B cell (primary cell): ENCODE measurements at regions not wholly inside any gene's neighbourhood (a gene's known extent, or its start where the extent isn't known, plus 50 kb on each side); places are given as distances from the start of the nearest gene placed in this dataset.

Experiments
- ATAC-seq: fragments of 200-7000 bp; cut with Tn5 transposase; one replicate; pipeline ENCODE4 v1.10.0; 2021; ENCODE audit warnings: low read depth, mild to moderate bottlenecking, moderate number of reproducible peaks, moderate library complexity
- CTCF ChIA-PET: fragments of 350-600 bp; sonication (Branson Sonifier 250); formaldehyde crosslinking; loops from one replicate; lab custom pipeline; 2021; ENCODE audit warnings: antibody characterized with exemption, inconsistent platforms; lab: Charles Lee
- POLR2A ChIA-PET: fragments of 350-600 bp; sonication (Branson Sonifier 250); formaldehyde crosslinking; loops from one replicate; lab custom pipeline; 2021; ENCODE audit warnings: antibody characterized with exemption; lab: Charles Lee
- DNase-seq: peaks from one replicate; pipeline ENCODE4 v3.0.0; 2013
- H2AFZ ChIP-seq: 2 replicates; pipeline ENCODE4 v1.6.1; 2012; ENCODE audit warnings: mild to moderate bottlenecking, low read depth, low read length; ENCODE audit not compliant: insufficient read depth, poor library complexity, severe bottlenecking
- H3K27ac ChIP-seq, 2 donors: 1 replicate in 1 of 2; 2 replicates in 1 of 2; pipeline ENCODE4 v1.5.1; 2012 to 2013; ENCODE audit warnings: low read length in 2 of 2, mild to moderate bottlenecking in 2 of 2, moderate library complexity in 1 of 2
- H3K27me3 ChIP-seq, 4 experiments: fragments of 200-600 bp in 1 of 4; sonication (generic) in 1 of 4; replicated peaks in 1 of 4; 1 replicate in 2 of 4; 2 replicates in 2 of 4; pipeline versions ENCODE4 v1.6.1 to v1.7.0; 2013 to 2016; ENCODE audit warnings: low read length in 3 of 4, mild to moderate bottlenecking in 2 of 4, mixed read lengths in 1 of 4, moderate library complexity in 1 of 4; ENCODE audit not compliant: insufficient read depth in 4 of 4, control insufficient read depth in 3 of 4; ENCODE audit errors: control extremely low read depth in 1 of 4
- H3K36me3 ChIP-seq, 2 experiments: replicated peaks in 1 of 2; 1 replicate in 1 of 2; 2 replicates in 1 of 2; pipeline versions ENCODE4 v1.6.1 to v1.7.1; 2013; ENCODE audit warnings: low read length in 1 of 2; ENCODE audit not compliant: insufficient read depth in 2 of 2, control insufficient read depth in 1 of 2; ENCODE audit errors: control extremely low read depth in 1 of 2, extremely low read depth in 1 of 2
- H3K4me1 ChIP-seq, 2 donors: fragments of 200-600 bp in 1 of 2; sonication (generic) in 1 of 2; 1 replicate in 1 of 2; 2 replicates in 1 of 2; pipeline versions ENCODE4 v1.5.1 to v1.6.1; 2013 to 2017; ENCODE audit warnings: low read length in 2 of 2; ENCODE audit not compliant: control insufficient read depth in 2 of 2, insufficient read depth in 2 of 2
- H3K4me2 ChIP-seq: replicated peaks from 2 replicates; pipeline ENCODE3; 2012; ENCODE audit warnings: mild to moderate bottlenecking, low read depth, low read length; ENCODE audit not compliant: poor library complexity, severe bottlenecking
- H3K4me3 ChIP-seq, 5 experiments: fragments of 200-600 bp in 1 of 5; sonication (generic) in 1 of 5; 1 replicate in 3 of 5; 2 replicates in 2 of 5; pipeline versions ENCODE4 v1.5.1 to v1.7.0; 2011 to 2016; ENCODE audit warnings: low read length in 4 of 5, mild to moderate bottlenecking in 4 of 5, low read depth in 2 of 5, control low read depth in 1 of 5, moderate library complexity in 1 of 5; ENCODE audit not compliant: insufficient read depth in 1 of 5; ENCODE audit errors: control extremely low read depth in 1 of 5, extremely low read depth in 1 of 5
- H3K79me2 ChIP-seq: fragments of 200-600 bp; sonication (generic); one replicate; pipeline ENCODE4 v1.6.0; 2016; ENCODE audit warnings: low read length; ENCODE audit not compliant: control insufficient read depth, insufficient read depth
- H3K9ac ChIP-seq: fragments of 200-600 bp; sonication (generic); 2 replicates; pipeline ENCODE4 v1.6.1; 2017; ENCODE audit warnings: mild to moderate bottlenecking, low read length, moderate library complexity
- H3K9me3 ChIP-seq, 3 donors: one replicate each; pipeline versions ENCODE4 v1.6.1 to v1.7.1; 2013; ENCODE audit warnings: low read length in 2 of 3; ENCODE audit not compliant: control insufficient read depth in 2 of 3, insufficient read depth in 1 of 3; ENCODE audit errors: control extremely low read depth in 1 of 3
- H4K20me1 ChIP-seq: 2 replicates; pipeline ENCODE4 v1.6.0; 2012; ENCODE audit warnings: mild to moderate bottlenecking, low read length; ENCODE audit not compliant: insufficient read depth, control insufficient read depth, poor library complexity, severe bottlenecking
- H3K27ac Mint-ChIP-seq: one replicate; pipeline ENCODE4 v1.8.0; 2021; ENCODE audit warnings: mixed read lengths
- H3K27me3 Mint-ChIP-seq: one replicate; pipeline ENCODE4 v1.8.0; 2021; ENCODE audit warnings: mixed read lengths
- H3K4me1 Mint-ChIP-seq: one replicate; pipeline ENCODE4 v1.8.0; 2021; ENCODE audit warnings: mixed read lengths
- H3K4me3 Mint-ChIP-seq: one replicate; pipeline ENCODE4 v1.8.0; 2021; ENCODE audit warnings: mixed read lengths
- H3K9me3 Mint-ChIP-seq: one replicate; pipeline ENCODE4 v1.8.0; 2022; ENCODE audit warnings: mixed read lengths; ENCODE audit not compliant: insufficient read depth
- EZH2 ChIP-seq: IDR thresholded peaks from 2 replicates; pipeline ENCODE4 v1.6.1; 2012; ENCODE audit warnings: borderline replicate concordance, low read depth, mild to moderate bottlenecking, moderate library complexity, low read length; ENCODE audit not compliant: insufficient read depth, poor library complexity, severe bottlenecking
- WGBS: methylation state at CpG from one replicate; pipeline ENCODE4 v1.1.5; 2013; ENCODE audit warnings: missing lambda C conversion rate; ENCODE audit not compliant: insufficient coverage; 5-methylcytosine and 5-hydroxymethylcytosine counted together
- intact Hi-C: fragments of 100-400 bp; cut with micrococcal nuclease; formaldehyde crosslinking; loops from one replicate; pipeline ENCODE4 v1.10.0; 2022
- TF ChIP-seq, protein P1 (sequence below): fragments of 200-600 bp; IDR thresholded peaks from one replicate; pipeline ENCODE4 v1.8.0; 2022; ENCODE audit warnings: antibody characterized with exemption, mild to moderate bottlenecking

DNA sequence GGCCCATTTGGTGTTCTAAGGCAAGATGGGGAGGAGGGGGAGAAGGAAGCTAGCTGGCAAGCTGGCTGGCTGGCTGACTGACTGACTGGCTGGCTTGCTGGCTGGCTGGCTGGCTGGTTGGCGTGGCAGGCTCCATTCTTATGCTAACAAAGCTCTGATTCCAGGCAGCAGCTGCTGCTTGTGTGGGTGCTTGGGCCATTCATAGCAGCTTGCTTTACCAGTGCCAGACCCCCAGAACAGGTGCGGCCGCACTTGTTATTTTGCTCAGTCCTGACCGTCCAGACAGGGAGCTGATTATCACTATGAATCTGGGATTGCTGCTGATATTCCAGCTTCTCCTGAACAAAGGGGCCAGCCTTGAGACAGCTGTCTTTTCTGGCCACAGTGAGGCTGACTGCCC lies 131.2 kb upstream of the PAK3 start:
- ATAC-seq = no peak
- TF ChIP-seq, protein P1, sequence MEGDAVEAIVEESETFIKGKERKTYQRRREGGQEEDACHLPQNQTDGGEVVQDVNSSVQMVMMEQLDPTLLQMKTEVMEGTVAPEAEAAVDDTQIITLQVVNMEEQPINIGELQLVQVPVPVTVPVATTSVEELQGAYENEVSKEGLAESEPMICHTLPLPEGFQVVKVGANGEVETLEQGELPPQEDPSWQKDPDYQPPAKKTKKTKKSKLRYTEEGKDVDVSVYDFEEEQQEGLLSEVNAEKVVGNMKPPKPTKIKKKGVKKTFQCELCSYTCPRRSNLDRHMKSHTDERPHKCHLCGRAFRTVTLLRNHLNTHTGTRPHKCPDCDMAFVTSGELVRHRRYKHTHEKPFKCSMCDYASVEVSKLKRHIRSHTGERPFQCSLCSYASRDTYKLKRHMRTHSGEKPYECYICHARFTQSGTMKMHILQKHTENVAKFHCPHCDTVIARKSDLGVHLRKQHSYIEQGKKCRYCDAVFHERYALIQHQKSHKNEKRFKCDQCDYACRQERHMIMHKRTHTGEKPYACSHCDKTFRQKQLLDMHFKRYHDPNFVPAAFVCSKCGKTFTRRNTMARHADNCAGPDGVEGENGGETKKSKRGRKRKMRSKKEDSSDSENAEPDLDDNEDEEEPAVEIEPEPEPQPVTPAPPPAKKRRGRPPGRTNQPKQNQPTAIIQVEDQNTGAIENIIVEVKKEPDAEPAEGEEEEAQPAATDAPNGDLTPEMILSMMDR = no peak
- no peak for TF ChIP-seq EZH2
- no peaks in the 10 kb centered on the region for H3K79me2 ChIP-seq
- no peaks in the 10 kb centered on the region for H3K4me1 ChIP-seq
- no peak overlapping the region for H2AFZ ChIP-seq
- H3K36me3 ChIP-seq = no peaks in the 10 kb centered on the region
- H3K9me3 ChIP-seq = no peaks in the 10 kb centered on the region
- Mint-ChIP-seq H3K9me3 (no peaks in the 10 kb centered on the region), H3K4me3 (no peak overlapping the region), H3K4me1 (no peaks in the 10 kb centered on the region), H3K27me3 (no peaks in the 10 kb centered on the region), H3K27ac (no peak overlapping the region)
- 83% methylated on average over 2 of the region's 4 CpGs for WGBS
- CTCF ChIA-PET = no interaction called here
- no peaks in the 10 kb centered on the region for H4K20me1 ChIP-seq
- H3K9ac ChIP-seq = no peak overlapping the region
- no peak overlapping the region for H3K27ac ChIP-seq
- H3K27me3 ChIP-seq = no peaks in the 10 kb centered on the region
- no peak for DNase-seq
- H3K4me3 ChIP-seq = no peak overlapping the region
- H3K4me2 ChIP-seq = no peak overlapping the region
- POLR2A ChIA-PET = no interaction called here
- intact Hi-C loops = no loop called here

DNA sequence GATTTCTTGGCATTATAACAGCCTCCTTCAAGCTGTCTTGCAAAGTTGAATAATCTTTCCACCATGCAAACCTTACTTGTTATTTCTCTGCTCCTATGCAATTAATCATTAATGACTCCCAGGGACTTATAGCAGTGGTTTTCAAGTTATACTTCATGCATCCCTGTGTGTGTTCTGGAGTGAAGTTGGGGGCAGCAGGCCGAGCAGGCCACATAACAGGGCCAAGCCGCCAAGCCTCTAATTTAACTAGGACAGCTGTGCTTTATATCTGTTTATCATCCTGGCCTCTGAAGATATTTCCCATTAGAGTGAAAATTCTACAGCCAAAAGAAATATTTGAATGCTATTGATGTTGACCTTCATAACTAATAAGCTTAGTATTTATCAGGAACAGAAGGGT lies 133.5 kb upstream of the PAK3 start:
- no peak overlapping the region for H3K27ac ChIP-seq
- no peaks in the 10 kb centered on the region for H3K27me3 Mint-ChIP-seq
- no peak for DNase-seq
- intact Hi-C loops = no loop called here
- CTCF ChIA-PET = no interaction called here
- no peaks in the 10 kb centered on the region for H3K4me1 ChIP-seq
- H3K9me3 ChIP-seq = no peaks in the 10 kb centered on the region
- no peaks in the 10 kb centered on the region for H3K4me1 Mint-ChIP-seq
- no peak overlapping the region for H2AFZ ChIP-seq
- POLR2A ChIA-PET = no interaction called here
- H3K36me3 ChIP-seq = no peaks in the 10 kb centered on the region
- TF ChIP-seq, protein P1 = no peak
- no peak for TF ChIP-seq EZH2
- no peaks in the 10 kb centered on the region for H3K27me3 ChIP-seq
- no peak overlapping the region for H3K4me3 Mint-ChIP-seq
- no peak overlapping the region for H3K9ac ChIP-seq
- no peak overlapping the region for H3K27ac Mint-ChIP-seq
- no peak overlapping the region for H3K4me3 ChIP-seq
- WGBS = no CpG with 5 or more reads among the region's 2 CpGs
- H3K79me2 ChIP-seq = no peaks in the 10 kb centered on the region
- no peaks in the 10 kb centered on the region for H3K9me3 Mint-ChIP-seq
- ATAC-seq = no peak
- no peak overlapping the region for H3K4me2 ChIP-seq
- no peaks in the 10 kb centered on the region for H4K20me1 ChIP-seq
